NCI-H1694 (cell line): ENCODE measurements at regions not wholly inside any gene's neighbourhood (a gene's known extent, or its start where the extent isn't known, plus 50 kb on each side); places are given as distances from the start of the nearest gene placed in this dataset.
A peak's percentile ranks its signal among the peaks of the same experiment; 100 is the strongest.

Experiments
- DNase-seq: peaks from one replicate; lab custom pipeline; 2025; lab: John Stamatoyannopoulos, UW

DNA sequence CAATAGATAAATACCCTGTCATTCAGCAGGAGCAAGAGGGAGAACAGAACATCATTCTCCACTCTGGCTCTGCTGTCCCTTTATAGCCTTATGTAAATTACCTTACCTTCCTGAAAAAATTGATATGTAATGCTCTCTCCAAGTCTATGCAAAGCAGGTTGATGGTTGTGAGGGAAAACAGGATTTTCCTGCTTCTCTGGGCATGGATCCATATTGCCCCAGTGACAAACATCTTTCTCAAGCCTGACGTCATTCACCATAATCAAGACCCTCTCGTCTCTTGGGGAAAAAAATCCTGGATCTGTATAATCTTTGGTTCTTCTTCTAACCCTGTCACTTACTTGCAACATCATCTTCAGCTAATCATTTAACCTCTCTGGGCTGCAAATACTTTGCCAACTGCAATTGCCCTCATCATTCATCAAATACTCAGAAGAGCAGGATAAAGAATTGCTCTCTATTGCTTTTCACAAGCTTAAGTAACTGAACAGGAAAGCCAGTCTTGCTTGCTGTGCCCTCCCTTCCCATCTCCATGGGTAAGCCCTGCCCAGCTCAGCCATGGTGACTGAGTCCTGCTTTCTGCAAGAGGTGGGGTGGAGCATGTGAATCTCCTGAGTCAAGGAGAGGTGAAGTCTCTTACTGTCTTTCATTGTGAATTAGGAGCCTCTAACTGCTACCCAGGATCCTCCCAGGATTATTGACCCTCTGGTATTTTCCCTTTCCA is 123.7 kb upstream of the KLF7 start:
- no peak for DNase-seq

DNA sequence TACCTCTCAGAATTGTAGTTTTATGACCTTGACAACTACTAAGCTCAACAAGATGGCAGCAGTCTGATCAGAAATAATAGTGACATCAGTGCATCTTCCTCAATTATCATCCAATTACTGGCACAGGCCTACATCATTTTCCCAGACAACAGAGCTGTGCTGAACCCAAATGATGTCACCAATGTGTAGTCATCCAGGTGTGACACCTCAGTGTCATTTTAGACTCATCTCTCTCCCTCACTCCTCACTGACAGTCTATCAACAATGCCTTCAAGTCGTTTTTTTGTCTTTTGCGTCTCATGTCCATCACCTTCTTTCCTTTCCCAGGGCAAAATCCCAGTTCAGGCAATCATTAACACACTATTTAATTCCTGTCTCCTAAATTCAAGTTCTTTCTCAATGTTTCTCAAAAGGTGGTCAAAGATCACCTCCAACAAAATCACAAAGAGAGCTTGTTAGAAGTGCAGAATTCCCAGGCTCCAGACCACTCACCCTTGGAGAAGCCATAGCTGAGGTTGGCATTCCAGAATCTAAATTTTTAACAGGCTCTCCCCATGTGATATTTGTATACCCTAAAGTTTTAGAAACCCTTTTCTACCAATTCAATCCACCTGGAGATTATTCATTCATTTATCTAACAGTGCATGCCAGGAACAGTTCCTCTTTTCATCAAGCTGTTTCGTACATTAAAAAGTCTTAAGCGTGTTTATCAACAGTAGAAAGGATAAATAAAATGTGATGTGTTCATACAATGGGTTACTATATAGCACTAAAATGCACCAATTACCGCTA is 125.3 kb upstream of the KLF7 start:
- no peak for DNase-seq

DNA sequence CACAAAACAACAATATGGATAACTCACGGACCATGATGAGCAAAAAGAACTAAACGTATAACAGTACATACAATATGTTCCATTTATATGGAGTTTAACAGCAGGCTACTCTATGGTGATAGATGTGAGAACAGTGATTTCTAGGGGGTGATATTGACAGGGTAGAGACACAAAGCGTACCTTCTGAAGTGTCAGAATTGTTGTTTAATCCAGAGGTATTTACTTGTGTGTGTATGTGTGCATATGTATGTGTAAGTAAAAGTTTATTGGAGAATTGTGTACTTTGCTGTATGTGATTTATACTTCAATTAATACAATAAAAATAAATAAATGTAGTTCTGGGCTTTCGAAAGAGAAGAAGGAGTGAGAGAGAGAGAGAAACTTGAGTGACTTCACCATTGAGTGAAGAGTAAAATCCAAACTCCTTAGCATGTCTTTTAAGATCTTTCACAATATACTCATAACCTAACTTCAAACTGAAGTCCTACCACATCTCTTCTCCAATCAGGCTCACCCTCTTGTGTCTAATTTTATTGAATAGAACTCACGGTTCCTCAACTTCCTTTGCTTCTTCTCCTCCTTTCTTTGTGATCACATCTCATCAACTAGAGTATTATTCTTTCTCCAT is 126.0 kb upstream of the KLF7 start:
- no peak for DNase-seq

- peak; percentile 12 for DNase-seq
These were observed 130.7 kb upstream of the KLF7 start for GRCh38 chr2:207296265-207296948.

GRCh38 chr2:207300817-207301216 is 135.1 kb upstream of the KLF7 start:
- no peak for DNase-seq

DNA sequence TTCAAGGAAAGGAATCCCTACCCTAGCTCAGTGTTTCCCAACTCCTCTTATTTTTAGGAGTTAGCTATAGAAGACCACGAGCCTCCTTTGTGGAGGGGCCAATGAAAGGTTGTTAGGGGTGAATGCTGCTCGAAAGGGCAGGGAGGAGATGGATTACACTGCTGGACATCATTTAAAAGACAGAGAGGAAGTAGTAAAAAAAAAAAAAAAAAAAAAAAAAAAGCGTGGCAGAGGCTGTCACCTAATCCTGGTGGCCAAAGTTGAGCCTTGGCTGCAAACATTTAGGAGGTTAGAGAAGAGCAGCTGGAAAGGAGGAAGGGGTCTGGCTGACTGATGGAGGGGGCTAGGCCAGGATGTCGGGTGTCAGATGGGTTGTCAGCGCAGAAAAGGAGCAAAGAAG is 139.0 kb upstream of the KLF7 start:
- DNase-seq = no peak

GRCh38 chr2:207308519-207309224 is 142.9 kb upstream of the KLF7 start:
- DNase-seq = no peak

GRCh38 chr2:207311316-207312005 is 145.7 kb upstream of the KLF7 start:
- DNase-seq = peak; percentile 81

DNA sequence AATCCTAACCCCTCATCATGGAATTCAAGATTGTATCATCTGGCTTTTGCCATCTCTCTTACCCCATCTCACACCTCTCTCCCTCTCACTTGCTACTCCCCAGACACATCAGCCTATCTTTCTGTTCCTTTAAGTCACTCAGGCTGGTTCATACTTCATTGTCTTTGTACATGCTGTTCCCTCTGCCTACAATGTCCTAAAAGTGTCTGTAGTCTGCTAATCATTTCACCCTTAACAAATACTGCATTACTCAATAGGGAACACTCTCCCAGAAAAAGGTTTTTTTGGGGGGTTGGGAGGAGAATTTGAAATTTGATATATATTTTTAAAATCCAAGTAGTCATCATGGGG is 146.2 kb upstream of the KLF7 start:
- DNase-seq = no peak

DNA sequence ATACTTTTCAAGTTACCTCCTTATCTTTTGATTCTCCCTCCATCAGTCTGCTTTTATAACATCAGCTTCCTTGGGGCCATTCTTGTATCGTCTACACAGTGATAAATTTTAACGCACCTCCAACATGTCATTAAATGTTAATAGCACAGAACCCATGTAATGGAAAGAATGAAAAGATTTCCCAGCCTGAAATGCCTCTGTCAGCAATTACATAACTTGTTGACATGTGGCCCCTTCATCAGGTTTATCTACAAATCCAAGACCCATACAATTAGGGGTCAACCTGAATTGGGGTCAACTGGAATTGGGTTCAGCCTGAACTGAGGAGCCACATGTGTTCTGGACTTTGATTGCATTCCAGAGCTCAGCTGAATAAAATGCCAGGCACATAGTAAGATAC is 148.2 kb upstream of the KLF7 start:
- no peak for DNase-seq

DNA sequence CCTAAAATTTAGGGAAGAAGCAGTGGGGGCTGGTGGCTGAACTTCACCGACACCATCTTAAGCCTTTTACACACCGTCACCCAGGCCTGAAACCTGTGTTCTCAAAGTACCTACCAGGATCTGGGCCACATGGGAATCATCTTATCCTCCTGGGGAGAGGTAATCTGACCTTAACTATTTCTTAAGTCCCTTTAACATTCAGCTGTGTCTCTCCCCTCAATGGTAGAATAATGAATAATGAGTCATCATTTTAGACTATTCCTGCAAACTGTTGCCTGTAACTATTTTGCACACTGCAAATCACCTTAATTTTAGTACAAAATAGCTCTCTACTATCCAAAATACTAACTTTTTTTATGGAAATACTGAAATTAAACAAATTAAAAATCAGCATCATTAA is 149.4 kb upstream of the KLF7 start:
- no peak for DNase-seq

DNA sequence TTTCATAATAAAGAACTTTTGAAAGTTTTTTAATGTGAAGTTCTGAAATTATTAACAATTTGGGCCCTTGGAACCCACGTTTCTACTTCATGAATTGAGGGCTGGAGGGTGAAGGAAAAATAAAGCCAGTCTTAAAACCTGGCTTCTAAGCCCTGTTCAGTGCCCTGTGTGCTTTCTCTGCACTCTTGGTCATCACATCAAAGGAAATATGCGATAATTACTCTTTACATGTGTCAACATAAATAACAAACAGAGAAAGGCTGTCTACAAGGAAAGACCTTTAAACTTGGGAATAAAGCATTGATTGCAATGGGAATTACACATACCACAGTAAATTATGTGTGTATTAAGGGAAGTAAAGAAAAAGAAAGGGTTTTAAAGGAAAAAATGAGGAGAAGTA is 150.7 kb upstream of the KLF7 start:
- no peak for DNase-seq

DNA sequence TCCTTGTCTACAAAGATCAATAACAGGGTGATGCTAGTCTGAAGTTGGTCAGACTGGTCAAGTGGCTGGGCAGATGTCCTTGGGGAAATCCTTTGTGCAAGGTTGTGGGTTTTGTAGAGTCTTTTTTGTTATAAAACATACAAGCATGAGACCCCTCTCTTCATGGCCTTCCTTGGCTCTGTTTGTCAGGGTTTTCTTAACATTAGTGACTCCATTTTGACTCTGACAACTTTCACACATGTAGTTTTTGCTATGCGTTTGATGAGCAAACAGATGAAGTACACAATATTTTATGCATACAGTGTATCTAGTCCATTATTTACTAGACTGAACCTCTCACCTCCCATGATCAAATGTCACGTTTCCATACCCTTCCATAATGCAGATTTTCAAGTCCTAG is 151.2 kb upstream of the KLF7 start:
- no peak for DNase-seq

GRCh38 chr2:207317378-207317984 is 151.7 kb upstream of the KLF7 start:
- no peak for DNase-seq

DNA sequence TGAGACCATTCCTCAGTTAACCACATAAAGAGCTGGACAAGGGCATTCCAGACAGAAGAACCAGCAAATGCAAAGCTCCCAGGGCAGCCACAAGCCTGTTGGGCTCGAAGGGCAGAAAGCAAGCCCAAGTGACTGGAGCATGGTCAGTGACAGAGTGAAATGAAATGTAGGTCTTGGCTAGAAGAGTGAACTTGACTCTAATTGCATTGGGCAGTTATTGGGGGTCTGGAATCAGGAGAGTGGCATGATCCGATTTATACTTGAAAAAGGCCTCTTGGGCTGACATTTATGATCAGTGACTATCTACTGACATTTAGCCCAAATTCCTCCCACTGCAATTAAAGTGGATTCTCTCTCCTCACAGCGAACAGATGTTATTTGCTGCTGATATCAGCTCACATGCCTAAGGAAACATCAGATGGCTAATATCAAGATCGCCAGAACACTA is 152.5 kb upstream of the KLF7 start:
- no peak for DNase-seq

- no peak for DNase-seq
These were observed 153.6 kb upstream of the KLF7 start for GRCh38 chr2:207319316-207319715.

DNA sequence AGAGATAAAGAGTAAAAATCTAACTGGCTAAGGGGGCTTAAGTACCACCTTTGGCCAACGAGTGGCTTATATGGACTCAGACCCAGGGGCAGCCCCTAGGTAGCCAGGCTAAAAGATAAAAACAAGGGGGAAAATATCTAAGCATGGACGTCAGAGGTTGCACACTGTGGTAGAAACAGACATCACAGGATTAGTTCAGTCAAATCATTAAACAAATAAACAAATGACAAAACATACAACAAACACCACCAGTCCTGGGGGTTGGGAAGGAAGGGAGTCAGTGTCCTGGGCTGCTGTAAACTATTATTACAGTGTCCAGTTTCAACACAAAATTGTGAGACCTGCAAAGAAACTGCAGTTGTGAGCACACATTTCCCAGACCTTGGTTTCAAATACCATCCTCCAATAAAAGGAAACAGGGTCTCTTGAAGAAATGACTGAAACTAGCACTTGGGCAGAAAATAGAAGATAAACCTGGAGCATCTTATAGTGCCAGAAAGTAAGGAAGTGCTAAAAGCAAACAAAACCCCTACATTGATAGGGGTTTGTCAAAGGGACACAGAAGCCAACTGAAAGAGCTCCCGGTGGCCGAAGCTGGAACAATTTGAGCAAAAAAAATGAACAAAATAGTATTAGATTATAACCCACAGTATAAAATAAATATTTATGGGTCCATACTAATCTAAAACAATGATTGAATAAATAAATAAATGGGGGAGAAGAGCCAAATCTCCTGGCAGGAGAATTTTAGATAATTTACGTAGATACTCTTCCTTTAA is 154.8 kb upstream of the KLF7 start:
- no peak for DNase-seq

- DNase-seq = no peak
These were observed 155.8 kb upstream of the KLF7 start for GRCh38 chr2:207321514-207321913.

- no peak for DNase-seq
These were observed 158.3 kb upstream of the KLF7 start for GRCh38 chr2:207324001-207324400.

DNA sequence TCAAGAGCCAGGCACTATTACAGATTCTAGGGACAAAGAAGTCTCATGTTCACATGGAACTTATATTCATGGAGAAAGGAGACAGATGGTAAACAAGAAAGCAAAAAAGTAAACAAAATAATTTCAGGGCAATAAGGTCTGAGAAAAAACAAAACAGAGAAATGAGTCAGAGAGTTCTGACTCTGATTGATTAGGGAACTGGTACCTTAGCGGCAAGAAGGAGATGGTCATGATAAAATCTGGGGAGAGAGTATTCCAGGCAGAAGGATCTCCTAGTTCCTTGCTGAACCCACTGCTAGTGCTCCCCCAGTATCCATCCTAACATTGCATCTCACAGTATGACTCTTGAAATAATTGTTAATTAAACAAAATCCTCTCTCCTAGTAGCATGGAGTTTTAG is 161.8 kb upstream of the KLF7 start:
- DNase-seq = no peak
